ENCODE measurements at regions not wholly inside any gene's neighbourhood (a gene's known extent, or its start where the extent isn't known, plus 50 kb on each side); places are given as distances from the start of the nearest gene placed in this dataset.

DNA sequence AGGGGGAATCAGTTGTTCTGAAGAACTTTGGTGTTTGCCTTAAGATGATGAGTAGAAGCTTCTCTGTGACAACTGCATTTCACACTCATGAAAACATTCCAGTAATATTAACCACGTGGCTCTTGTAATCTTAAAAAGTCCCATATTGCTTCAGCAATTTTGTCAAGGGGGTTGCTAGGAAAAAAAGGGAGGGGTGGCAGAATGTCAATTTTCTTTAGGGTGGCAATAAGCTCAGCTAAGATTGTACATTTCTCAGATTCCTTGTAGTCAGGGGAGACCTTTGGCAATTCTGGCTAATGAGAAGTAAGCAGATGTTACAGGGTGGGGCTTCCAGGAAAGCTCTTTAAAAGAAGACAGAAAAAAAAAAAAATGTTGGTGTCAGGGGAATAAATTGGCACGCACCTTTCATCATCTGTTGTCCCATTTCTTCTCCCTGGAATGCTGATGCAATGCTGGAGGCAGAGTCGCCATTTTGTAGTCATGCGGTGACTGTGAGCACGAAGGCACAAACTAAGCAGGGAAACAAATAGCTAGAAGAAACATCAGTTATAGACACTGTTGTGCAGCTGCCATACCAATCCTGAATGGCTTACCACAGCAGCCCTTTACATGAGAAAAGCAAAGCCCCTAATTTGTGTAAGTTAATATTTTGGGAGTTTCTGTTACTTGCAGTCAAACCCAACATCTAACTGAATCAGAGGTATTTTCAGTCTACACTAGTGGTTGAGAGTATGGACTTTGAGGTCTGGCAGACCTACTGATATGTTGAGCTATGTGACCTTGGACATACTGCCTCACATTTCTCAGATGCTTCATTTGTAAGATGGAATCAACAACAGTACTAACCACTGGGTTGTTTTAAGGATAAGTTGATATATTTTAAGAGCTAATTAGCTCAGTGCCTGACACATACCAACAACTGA, 56.1 kb upstream of the MRPS6 start:
- POLR2A ChIA-PET = interaction anchor here (0.5 kb wide), 1 partner anchor 44 kb away, joined by 3 read pairs; no protein-coding TSS in a partner anchor
- H3K36me3 ChIP-seq (ENCODE audit: insufficient read depth, low read length) = no peaks in the 10 kb centered on the region
- CTCF ChIA-PET = no interaction called here
- H3K9me3 Mint-ChIP-seq = peaks cover 4 to 20% (median 10%) of the 10 kb centered on the region in 5 donors
- H3K4me3 Mint-ChIP-seq = peak overlapping the region in 1 of 7 donors; percentile 24
- DNase-seq = no peak
- H3K27me3 ChIP-seq (ENCODE audit: insufficient read depth, low read length, poor library complexity, severe bottlenecking) = no peaks in the 10 kb centered on the region
- H3K27me3 Mint-ChIP-seq = no peaks in the 10 kb centered on the region
- no peak overlapping the region for H3K4me3 ChIP-seq (ENCODE audit: low read length)
- no peak overlapping the region for H3K27ac ChIP-seq (ENCODE audit: low read depth, low read length)
- peaks cover 9% of the 10 kb centered on the region for H3K9me3 ChIP-seq (ENCODE audit: low read length)
- H3K4me1 Mint-ChIP-seq = peaks cover 17 to 36% (median 20%) of the 10 kb centered on the region in 3 donors
- peak overlapping the region in 2 of 8 donors; percentile 42 to 43 for H3K27ac Mint-ChIP-seq
- peaks cover 17% of the 10 kb centered on the region for H3K4me1 ChIP-seq (ENCODE audit: insufficient read depth, low read length)
- peaks cover 0 to 44% (median 0%) of the 10 kb centered on the region in 3 donors for H3K36me3 Mint-ChIP-seq

GRCh38 chr21:34012640-34013039, 60.7 kb upstream of the MRPS6 start:
- H3K4me1 ChIP-seq (ENCODE audit: insufficient read depth, low read length) = no peaks in the 10 kb centered on the region
- ChIA-PET CTCF (interaction anchor here (0.8 kb wide), 1 partner anchor 88 kb away, joined by 3 read pairs; no protein-coding TSS in a partner anchor), POLR2A (no interaction called here)
- Mint-ChIP-seq H3K27me3 (no peaks in the 10 kb centered on the region), H3K36me3 (peaks cover 3 to 54% (median 4%) of the 10 kb centered on the region in 3 donors), H3K9me3 (peaks cover 8 to 36% (median 23%) of the 10 kb centered on the region in 5 donors), H3K4me3 (no peak overlapping the region), H3K27ac (no peak overlapping the region), H3K4me1 (peaks cover 9 to 16% (median 12%) of the 10 kb centered on the region in 3 donors)
- H3K9me3 ChIP-seq (ENCODE audit: low read length) = peaks cover 11% of the 10 kb centered on the region
- no peaks in the 10 kb centered on the region for H3K27me3 ChIP-seq (ENCODE audit: insufficient read depth, low read length, poor library complexity, severe bottlenecking)
- H3K36me3 ChIP-seq (ENCODE audit: insufficient read depth, low read length) = no peaks in the 10 kb centered on the region
- no peak overlapping the region for H3K4me3 ChIP-seq (ENCODE audit: low read length)
- H3K27ac ChIP-seq (ENCODE audit: low read depth, low read length) = no peak overlapping the region
- DNase-seq = no peak

DNA sequence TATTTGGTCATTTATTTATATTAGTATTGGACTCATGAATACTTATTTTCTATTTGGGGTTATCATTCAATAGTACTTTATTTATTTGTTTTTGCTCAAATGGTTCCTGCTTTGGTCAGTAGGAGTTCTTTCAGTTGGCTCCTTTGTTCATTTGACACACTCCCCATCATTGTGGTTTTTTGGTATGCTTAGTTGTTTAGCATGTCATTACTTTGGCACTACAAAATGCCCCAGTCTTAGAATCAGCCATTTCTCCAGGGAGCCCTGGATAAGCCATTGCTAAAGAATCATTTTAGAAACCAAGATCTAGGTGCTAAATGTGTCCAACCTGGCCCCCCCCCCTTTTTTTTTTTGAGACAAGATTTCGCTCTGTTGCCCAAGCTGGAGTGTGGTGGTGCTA, 61.7 kb upstream of the MRPS6 start:
- no peak overlapping the region for H3K4me3 ChIP-seq (ENCODE audit: low read length)
- H3K27ac ChIP-seq (ENCODE audit: low read depth, low read length) = no peak overlapping the region
- no peak for DNase-seq
- H3K27me3 ChIP-seq (ENCODE audit: insufficient read depth, low read length, poor library complexity, severe bottlenecking) = no peaks in the 10 kb centered on the region
- no peaks in the 10 kb centered on the region for H3K27me3 Mint-ChIP-seq
- H3K9me3 ChIP-seq (ENCODE audit: low read length) = peaks cover 11% of the 10 kb centered on the region
- H3K4me1 ChIP-seq (ENCODE audit: insufficient read depth, low read length) = no peaks in the 10 kb centered on the region
- peaks cover 3 to 46% (median 4%) of the 10 kb centered on the region in 3 donors for H3K36me3 Mint-ChIP-seq
- ChIA-PET CTCF (interaction anchor here (0.8 kb wide), 1 partner anchor 87 kb away, joined by 3 read pairs; no protein-coding TSS in a partner anchor), POLR2A (interaction anchor here (0.6 kb wide), 1 partner anchor 52 kb away, joined by 3 read pairs; no protein-coding TSS in a partner anchor)
- H3K4me1 Mint-ChIP-seq = peaks cover 8 to 16% (median 11%) of the 10 kb centered on the region in 3 donors
- H3K9me3 Mint-ChIP-seq = peaks cover 8 to 36% (median 20%) of the 10 kb centered on the region in 5 donors
- no peaks in the 10 kb centered on the region for H3K36me3 ChIP-seq (ENCODE audit: insufficient read depth, low read length)
- H3K27ac Mint-ChIP-seq = peak overlapping the region in 1 of 8 donors; percentile 38
- H3K4me3 Mint-ChIP-seq = no peak overlapping the region

- POLR2A ChIA-PET = no interaction called here
- H3K36me3 ChIP-seq (ENCODE audit: insufficient read depth, low read length) = no peaks in the 10 kb centered on the region
Observed at GRCh38 chr21:34009193-34009592, 64.2 kb upstream of the MRPS6 start.

DNA sequence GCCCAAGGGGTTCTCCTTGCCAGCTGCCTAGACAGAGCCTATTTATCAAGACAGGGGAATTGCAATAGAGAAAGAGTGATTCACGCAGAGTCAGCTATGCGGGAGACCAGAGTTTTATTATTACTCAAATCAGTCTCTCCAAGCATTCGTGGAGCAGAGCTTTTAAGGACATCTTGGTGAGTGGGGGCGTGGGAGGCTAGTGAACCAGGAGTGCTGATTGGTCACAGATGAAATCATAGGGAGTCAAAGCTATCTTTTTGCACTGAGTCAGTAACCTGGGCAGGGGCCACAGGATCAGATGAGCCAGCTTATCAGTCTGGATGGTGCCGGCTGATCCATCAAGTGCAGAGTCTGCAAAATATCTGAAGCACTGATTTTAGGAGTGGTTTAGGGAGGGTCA, 64.8 kb upstream of the MRPS6 start:
- ChIA-PET POLR2A (no interaction called here), CTCF (no interaction called here)
- H3K27me3 ChIP-seq (ENCODE audit: insufficient read depth, low read length, poor library complexity, severe bottlenecking) = no peaks in the 10 kb centered on the region
- no peak overlapping the region for H3K4me3 ChIP-seq (ENCODE audit: low read length)
- no peaks in the 10 kb centered on the region for H3K4me1 ChIP-seq (ENCODE audit: insufficient read depth, low read length)
- peaks cover 8 to 16% (median 11%) of the 10 kb centered on the region in 3 donors for H3K4me1 Mint-ChIP-seq
- H3K4me3 Mint-ChIP-seq = no peak overlapping the region
- DNase-seq = no peak
- peak overlapping the region in 3 of 8 donors; percentile 3 to 78 (median 73) for H3K27ac Mint-ChIP-seq
- H3K36me3 ChIP-seq (ENCODE audit: insufficient read depth, low read length) = no peaks in the 10 kb centered on the region
- peaks cover 3 to 29% (median 4%) of the 10 kb centered on the region in 3 donors for H3K36me3 Mint-ChIP-seq
- no peak overlapping the region for H3K27ac ChIP-seq (ENCODE audit: low read depth, low read length)
- H3K9me3 ChIP-seq (ENCODE audit: low read length) = peaks cover 11% of the 10 kb centered on the region
- no peaks in the 10 kb centered on the region for H3K27me3 Mint-ChIP-seq
- peaks cover 4 to 25% (median 21%) of the 10 kb centered on the region in 5 donors for H3K9me3 Mint-ChIP-seq

More at GRCh38 chr21:34009193-34009592, 64.2 kb upstream of the MRPS6 start:
- Histone ChIP-seq H3K4me3 (ENCODE audit: low read length) (no peak overlapping the region), H3K9me3 (ENCODE audit: low read length) (peaks cover 11% of the 10 kb centered on the region), H3K27ac (ENCODE audit: low read depth, low read length) (no peak overlapping the region), H3K4me1 (ENCODE audit: insufficient read depth, low read length) (no peaks in the 10 kb centered on the region), H3K27me3 (ENCODE audit: insufficient read depth, low read length, poor library complexity, severe bottlenecking) (no peaks in the 10 kb centered on the region)
- no peaks in the 10 kb centered on the region for H3K27me3 Mint-ChIP-seq
- CTCF ChIA-PET = no interaction called here
- H3K36me3 Mint-ChIP-seq = peaks cover 3 to 30% (median 4%) of the 10 kb centered on the region in 3 donors
- peaks cover 4 to 31% (median 20%) of the 10 kb centered on the region in 5 donors for H3K9me3 Mint-ChIP-seq
- peak overlapping the region in 1 of 7 donors; percentile 11 for H3K4me3 Mint-ChIP-seq
- H3K27ac Mint-ChIP-seq = peak overlapping the region in 6 of 8 donors; percentile 38 to 92 (median 72)
- DNase-seq = no peak
- H3K4me1 Mint-ChIP-seq = peaks cover 8 to 16% (median 11%) of the 10 kb centered on the region in 3 donors

- peaks cover 3 to 13% (median 4%) of the 10 kb centered on the region in 3 donors for H3K36me3 Mint-ChIP-seq
- Histone ChIP-seq H3K27me3 (ENCODE audit: insufficient read depth, low read length, poor library complexity, severe bottlenecking) (no peaks in the 10 kb centered on the region), H3K4me1 (ENCODE audit: insufficient read depth, low read length) (no peaks in the 10 kb centered on the region), H3K4me3 (ENCODE audit: low read length) (no peak overlapping the region), H3K27ac (ENCODE audit: low read depth, low read length) (no peak overlapping the region), H3K36me3 (ENCODE audit: insufficient read depth, low read length) (no peaks in the 10 kb centered on the region), H3K9me3 (ENCODE audit: low read length) (no peaks in the 10 kb centered on the region)
- POLR2A ChIA-PET = no interaction called here
- CTCF ChIA-PET = interaction anchor here (0.8 kb wide), 1 partner anchor 82 kb away, joined by 3 read pairs; no protein-coding TSS in a partner anchor
- peak overlapping the region in 1 of 8 donors; percentile 7 for H3K27ac Mint-ChIP-seq
- peaks cover 8 to 16% (median 11%) of the 10 kb centered on the region in 3 donors for H3K4me1 Mint-ChIP-seq
- no peak overlapping the region for H3K4me3 Mint-ChIP-seq
- no peak for DNase-seq
- H3K27me3 Mint-ChIP-seq = no peaks in the 10 kb centered on the region
- peaks cover 4 to 10% (median 9%) of the 10 kb centered on the region in 5 donors for H3K9me3 Mint-ChIP-seq
Observed at GRCh38 chr21:34006611-34007168, 66.7 kb upstream of the MRPS6 start.

DNA sequence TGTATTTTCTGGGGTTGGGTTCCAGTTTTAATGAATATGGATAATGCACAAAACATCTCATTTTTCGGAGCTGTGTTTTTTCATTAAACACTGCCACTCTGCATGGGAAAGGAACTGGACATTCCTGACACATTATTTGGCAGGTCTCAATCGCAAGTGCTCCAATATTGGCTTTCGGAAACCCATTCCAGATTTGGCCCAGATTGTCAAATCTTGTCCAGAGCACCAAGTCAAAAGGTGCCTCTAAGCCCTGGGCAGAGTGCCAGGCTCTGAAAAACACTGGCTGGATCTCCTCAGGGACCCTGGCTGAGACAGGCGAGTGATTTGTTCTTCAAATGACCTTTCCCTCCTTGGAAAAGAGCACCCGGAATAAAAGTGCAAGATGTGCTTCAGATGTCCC, 68.4 kb upstream of the MRPS6 start:
- H3K4me3 Mint-ChIP-seq = no peak overlapping the region
- POLR2A ChIA-PET = no interaction called here

More for the DNA sequence above, 68.4 kb upstream of the MRPS6 start:
- Mint-ChIP-seq H3K27me3 (no peaks in the 10 kb centered on the region), H3K36me3 (peaks cover 0 to 6% (median 0%) of the 10 kb centered on the region in 3 donors), H3K4me1 (peaks cover 8 to 21% (median 11%) of the 10 kb centered on the region in 3 donors), H3K27ac (no peak overlapping the region), H3K9me3 (peaks cover 0 to 3% (median 0%) of the 10 kb centered on the region in 5 donors)
- Histone ChIP-seq H3K27ac (ENCODE audit: low read depth, low read length) (no peak overlapping the region), H3K4me3 (ENCODE audit: low read length) (no peak overlapping the region), H3K27me3 (ENCODE audit: insufficient read depth, low read length, poor library complexity, severe bottlenecking) (no peaks in the 10 kb centered on the region), H3K4me1 (ENCODE audit: insufficient read depth, low read length) (no peaks in the 10 kb centered on the region), H3K36me3 (ENCODE audit: insufficient read depth, low read length) (no peaks in the 10 kb centered on the region), H3K9me3 (ENCODE audit: low read length) (no peaks in the 10 kb centered on the region)
- DNase-seq = no peak
- CTCF ChIA-PET = interaction anchor here (1.2 kb wide), 1 partner anchor 58 kb away, joined by 3 read pairs; no protein-coding TSS in a partner anchor
